Hepatocyte (in vitro differentiated cells): ENCODE measurements at regions not wholly inside any gene's neighbourhood (a gene's known extent, or its start where the extent isn't known, plus 50 kb on each side); places are given as distances from the start of the nearest gene placed in this dataset.

Experiments
- EZH2 ChIP-seq: fragments of 200-600 bp; sonication (generic); IDR thresholded peaks from 2 replicates; pipeline ENCODE4 v1.6.1; 2016; ENCODE audit warnings: antibody characterized with exemption, mild to moderate bottlenecking, borderline replicate concordance
- TF ChIP-seq, protein P1 (sequence below): fragments of 200-600 bp; sonication (generic); IDR thresholded peaks from 2 replicates; pipeline ENCODE4 v1.5.1; 2016; ENCODE audit warnings: antibody characterized with exemption, mild to moderate bottlenecking; ENCODE audit not compliant: poor library complexity

DNA sequence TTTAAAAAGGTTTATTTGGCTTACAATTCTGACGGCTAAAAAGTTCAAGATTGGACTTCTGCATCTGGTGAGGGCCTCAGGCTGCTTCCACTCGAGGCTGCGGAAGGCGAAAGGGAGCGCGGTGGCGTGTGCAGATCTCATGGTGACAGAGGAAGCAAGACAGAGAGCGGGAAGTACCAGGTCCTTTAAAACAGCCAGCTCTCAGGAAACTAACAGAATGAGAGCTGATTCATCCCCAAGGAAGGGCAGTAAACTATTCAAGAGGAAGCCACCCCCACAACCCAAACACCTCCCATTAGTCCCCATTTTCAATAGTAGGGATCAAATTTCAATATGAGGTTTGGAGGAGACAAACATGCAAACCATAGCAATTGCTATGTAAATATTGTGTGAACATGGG lies 2144.2 kb upstream of the AGA start:
- TF ChIP-seq, protein P1, sequence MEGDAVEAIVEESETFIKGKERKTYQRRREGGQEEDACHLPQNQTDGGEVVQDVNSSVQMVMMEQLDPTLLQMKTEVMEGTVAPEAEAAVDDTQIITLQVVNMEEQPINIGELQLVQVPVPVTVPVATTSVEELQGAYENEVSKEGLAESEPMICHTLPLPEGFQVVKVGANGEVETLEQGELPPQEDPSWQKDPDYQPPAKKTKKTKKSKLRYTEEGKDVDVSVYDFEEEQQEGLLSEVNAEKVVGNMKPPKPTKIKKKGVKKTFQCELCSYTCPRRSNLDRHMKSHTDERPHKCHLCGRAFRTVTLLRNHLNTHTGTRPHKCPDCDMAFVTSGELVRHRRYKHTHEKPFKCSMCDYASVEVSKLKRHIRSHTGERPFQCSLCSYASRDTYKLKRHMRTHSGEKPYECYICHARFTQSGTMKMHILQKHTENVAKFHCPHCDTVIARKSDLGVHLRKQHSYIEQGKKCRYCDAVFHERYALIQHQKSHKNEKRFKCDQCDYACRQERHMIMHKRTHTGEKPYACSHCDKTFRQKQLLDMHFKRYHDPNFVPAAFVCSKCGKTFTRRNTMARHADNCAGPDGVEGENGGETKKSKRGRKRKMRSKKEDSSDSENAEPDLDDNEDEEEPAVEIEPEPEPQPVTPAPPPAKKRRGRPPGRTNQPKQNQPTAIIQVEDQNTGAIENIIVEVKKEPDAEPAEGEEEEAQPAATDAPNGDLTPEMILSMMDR = no peak
- TF ChIP-seq EZH2 = no peak
